ENCODE measurements at regions not wholly inside any gene's neighbourhood (a gene's known extent, or its start where the extent isn't known, plus 50 kb on each side); places are given as distances from the start of the nearest gene placed in this dataset.

GRCh38 chr5:107779437-107779836 lies 108.7 kb upstream of the EFNA5 start:
- Mint-ChIP-seq H3K27ac (ENCODE audit: unreplicated experiment) (no peak overlapping the region), H3K27me3 (ENCODE audit: low read depth) (no peaks in the 10 kb centered on the region), H3K4me3 (no peak overlapping the region), H3K4me1 (peaks cover 38% of the 10 kb centered on the region), H3K36me3 (ENCODE audit: low read depth) (peaks cover 13% of the 10 kb centered on the region), H3K9me3 (no peaks in the 10 kb centered on the region)
- no peak for TF ChIP-seq CTCF (conservative IDR thresholded peaks at IDR 0.05)
- no peak for DNase-seq (ENCODE audit: low read depth, low spot score)

- H3K4me1 Mint-ChIP-seq = peaks cover 43% of the 10 kb centered on the region
- no peaks in the 10 kb centered on the region for H3K9me3 Mint-ChIP-seq
- no peak overlapping the region for H3K27ac Mint-ChIP-seq (ENCODE audit: unreplicated experiment)
- TF ChIP-seq CTCF (conservative IDR thresholded peaks at IDR 0.05) = no peak
- H3K36me3 Mint-ChIP-seq (ENCODE audit: low read depth) = peaks cover 13% of the 10 kb centered on the region
- no peaks in the 10 kb centered on the region for H3K27me3 Mint-ChIP-seq (ENCODE audit: low read depth)
- no peak overlapping the region for H3K4me3 Mint-ChIP-seq
- DNase-seq (ENCODE audit: low read depth, low spot score) = no peak
Observed at GRCh38 chr5:107778647-107779046, 107.9 kb upstream of the EFNA5 start.

GRCh38 chr5:107776922-107777740 lies 106.4 kb upstream of the EFNA5 start:
- no peak for DNase-seq (ENCODE audit: low read depth, low spot score)
- Mint-ChIP-seq H3K27me3 (ENCODE audit: low read depth) (no peaks in the 10 kb centered on the region), H3K36me3 (ENCODE audit: low read depth) (peaks cover 6% of the 10 kb centered on the region), H3K4me1 (peaks cover 51% of the 10 kb centered on the region), H3K27ac (ENCODE audit: unreplicated experiment) (no peak overlapping the region), H3K4me3 (no peak overlapping the region), H3K9me3 (no peaks in the 10 kb centered on the region)
- no peak for TF ChIP-seq CTCF (conservative IDR thresholded peaks at IDR 0.05)

- no peak overlapping the region for H3K4me3 Mint-ChIP-seq
- no peak overlapping the region for H3K27ac Mint-ChIP-seq (ENCODE audit: unreplicated experiment)
- TF ChIP-seq CTCF (conservative IDR thresholded peaks at IDR 0.05) = no peak
- H3K4me1 Mint-ChIP-seq = peaks cover 57% of the 10 kb centered on the region
- no peaks in the 10 kb centered on the region for H3K9me3 Mint-ChIP-seq
- peaks cover 6% of the 10 kb centered on the region for H3K36me3 Mint-ChIP-seq (ENCODE audit: low read depth)
- no peaks in the 10 kb centered on the region for H3K27me3 Mint-ChIP-seq (ENCODE audit: low read depth)
- no peak for DNase-seq (ENCODE audit: low read depth, low spot score)
Observed at GRCh38 chr5:107776506-107776905, 105.8 kb upstream of the EFNA5 start.

GRCh38 chr5:107774316-107774715 lies 103.6 kb upstream of the EFNA5 start:
- TF ChIP-seq CTCF (conservative IDR thresholded peaks at IDR 0.05) = no peak
- H3K27me3 Mint-ChIP-seq (ENCODE audit: low read depth) = no peaks in the 10 kb centered on the region
- no peaks in the 10 kb centered on the region for H3K36me3 Mint-ChIP-seq (ENCODE audit: low read depth)
- H3K4me1 Mint-ChIP-seq = peaks cover 76% of the 10 kb centered on the region
- no peak overlapping the region for H3K27ac Mint-ChIP-seq (ENCODE audit: unreplicated experiment)
- no peaks in the 10 kb centered on the region for H3K9me3 Mint-ChIP-seq
- no peak overlapping the region for H3K4me3 Mint-ChIP-seq
- no peak for DNase-seq (ENCODE audit: low read depth, low spot score)

Measured in neural crest cell (in vitro differentiated cells).